GM10266 (cell line): ENCODE measurements at regions not wholly inside any gene's neighbourhood (a gene's known extent, or its start where the extent isn't known, plus 50 kb on each side); places are given as distances from the start of the nearest gene placed in this dataset.
A peak's percentile ranks its signal among the peaks of the same experiment; 100 is the strongest.

ENCODE experiments used
- DNase-seq: peaks from one replicate; pipeline ENCODE4 v3.0.0; 2012; ENCODE audit errors: extremely low spot score
- CTCF ChIP-seq: IDR thresholded peaks from 2 replicates; pipeline ENCODE4 v1.5.1; 2012; ENCODE audit warnings: mild to moderate bottlenecking, low read depth; ENCODE audit not compliant: control insufficient read depth, insufficient read depth; ENCODE audit errors: missing control alignments

- no peak for TF ChIP-seq CTCF
- DNase-seq = no peak
These were observed 88.6 kb upstream of the NAV3 start for GRCh38 chr12:77741974-77742517.

- no peak for DNase-seq
- TF ChIP-seq CTCF = peak; percentile 31
These were observed 94.3 kb upstream of the NAV3 start for GRCh38 chr12:77736219-77736965.

GRCh38 chr12:77734214-77734883, 96.3 kb upstream of the NAV3 start:
- no peak for TF ChIP-seq CTCF
- no peak for DNase-seq

GRCh38 chr12:77728018-77728417, 102.7 kb upstream of the NAV3 start:
- no peak for TF ChIP-seq CTCF
- no peak for DNase-seq

GRCh38 chr12:77727442-77728001, 103.2 kb upstream of the NAV3 start:
- TF ChIP-seq CTCF = no peak
- no peak for DNase-seq

GRCh38 chr12:77725611-77726010, 105.1 kb upstream of the NAV3 start:
- no peak for DNase-seq
- no peak for TF ChIP-seq CTCF
